C4-2B (cell line): ENCODE measurements at regions not wholly inside any gene's neighbourhood (a gene's known extent, or its start where the extent isn't known, plus 50 kb on each side); places are given as distances from the start of the nearest gene placed in this dataset.

Experiments used
- ZFX ChIP-seq: fragments of 450-650 bp; IDR thresholded peaks from 2 replicates; pipeline ENCODE4 v1.6.1; 2017
- TF ChIP-seq, protein P1 (sequence below): fragments of 450-650 bp; conservative IDR thresholded peaks from 2 replicates; pipeline ENCODE4 v1.5.1; 2017; ENCODE audit warnings: mild to moderate bottlenecking

- TF ChIP-seq, protein P1, sequence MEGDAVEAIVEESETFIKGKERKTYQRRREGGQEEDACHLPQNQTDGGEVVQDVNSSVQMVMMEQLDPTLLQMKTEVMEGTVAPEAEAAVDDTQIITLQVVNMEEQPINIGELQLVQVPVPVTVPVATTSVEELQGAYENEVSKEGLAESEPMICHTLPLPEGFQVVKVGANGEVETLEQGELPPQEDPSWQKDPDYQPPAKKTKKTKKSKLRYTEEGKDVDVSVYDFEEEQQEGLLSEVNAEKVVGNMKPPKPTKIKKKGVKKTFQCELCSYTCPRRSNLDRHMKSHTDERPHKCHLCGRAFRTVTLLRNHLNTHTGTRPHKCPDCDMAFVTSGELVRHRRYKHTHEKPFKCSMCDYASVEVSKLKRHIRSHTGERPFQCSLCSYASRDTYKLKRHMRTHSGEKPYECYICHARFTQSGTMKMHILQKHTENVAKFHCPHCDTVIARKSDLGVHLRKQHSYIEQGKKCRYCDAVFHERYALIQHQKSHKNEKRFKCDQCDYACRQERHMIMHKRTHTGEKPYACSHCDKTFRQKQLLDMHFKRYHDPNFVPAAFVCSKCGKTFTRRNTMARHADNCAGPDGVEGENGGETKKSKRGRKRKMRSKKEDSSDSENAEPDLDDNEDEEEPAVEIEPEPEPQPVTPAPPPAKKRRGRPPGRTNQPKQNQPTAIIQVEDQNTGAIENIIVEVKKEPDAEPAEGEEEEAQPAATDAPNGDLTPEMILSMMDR = no peak
- no peak for TF ChIP-seq ZFX
Measured at GRCh38 chrX:3968749-3969148, 255.3 kb upstream of the PRKX start.
